GM18498 (cell line): ENCODE measurements at regions not wholly inside any gene's neighbourhood (a gene's known extent, or its start where the extent isn't known, plus 50 kb on each side); places are given as distances from the start of the nearest gene placed in this dataset.
"Not testable (repeated sequence)": the region's sequence is repeated elsewhere in the genome, so short reads cannot be mapped to it uniquely, and the experiment has no call there.

Experiments
- ATAC-seq: cut with Tn5 transposase; IDR thresholded peaks from one replicate; pipeline ENCODE4 v1.9.1; 2021; ENCODE audit warnings: mild to moderate bottlenecking, moderate library complexity; ENCODE audit not compliant: unreplicated experiment

- ATAC-seq: not testable (repeated sequence)
Measured at GRCh38 chr6:86284809-86285480, 642.3 kb upstream of the SYNCRIP start.

GRCh38 chr6:86283596-86283995 lies 640.9 kb upstream of the SYNCRIP start:
- ATAC-seq: not testable (repeated sequence)

- no peak for ATAC-seq
Measured at GRCh38 chr6:86276056-86276455, 633.4 kb upstream of the SYNCRIP start.

DNA sequence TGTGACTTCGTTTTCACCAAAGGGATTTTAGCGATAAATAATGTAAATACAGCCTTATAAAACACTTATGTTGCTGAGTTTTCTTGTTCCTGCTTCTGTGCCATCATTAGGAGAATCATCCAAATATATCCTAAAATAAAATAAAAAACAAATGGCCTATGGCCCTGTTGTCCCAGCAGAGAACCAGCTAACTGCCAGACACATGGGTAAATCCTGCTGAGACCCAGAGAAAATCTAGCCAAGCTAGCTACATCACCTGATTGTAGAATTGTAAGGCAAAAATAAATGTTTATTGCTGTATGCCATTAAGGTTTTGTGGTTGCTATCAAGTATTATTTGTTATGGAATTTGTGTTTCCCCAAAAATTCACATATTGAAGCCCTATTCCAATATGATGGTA lies 631.2 kb upstream of the SYNCRIP start:
- no peak for ATAC-seq

- no peak for ATAC-seq
Measured at GRCh38 chr6:86256615-86257187, 614.0 kb upstream of the SYNCRIP start.

DNA sequence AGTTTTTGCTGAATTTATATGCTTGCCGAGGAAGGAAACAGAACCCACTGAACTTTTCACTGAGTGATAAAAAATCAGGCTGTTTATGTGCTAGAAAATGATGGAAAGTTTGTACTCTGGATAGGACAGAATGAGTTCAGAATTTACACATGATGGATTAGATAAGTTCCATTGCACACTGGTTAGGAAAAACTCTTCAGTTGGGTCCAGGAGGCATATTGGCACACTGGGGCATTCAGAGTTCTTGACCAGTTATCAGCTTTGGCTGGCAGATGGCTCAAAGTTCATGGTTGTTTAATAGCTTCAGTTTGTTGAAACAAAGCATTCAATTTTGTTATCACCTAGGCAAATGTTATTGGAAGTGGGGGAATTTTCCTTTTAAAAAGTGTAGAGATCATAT lies 613.3 kb upstream of the SYNCRIP start:
- no peak for ATAC-seq

- ATAC-seq: no peak
Measured at GRCh38 chr6:86251106-86251505, 608.4 kb upstream of the SYNCRIP start.

DNA sequence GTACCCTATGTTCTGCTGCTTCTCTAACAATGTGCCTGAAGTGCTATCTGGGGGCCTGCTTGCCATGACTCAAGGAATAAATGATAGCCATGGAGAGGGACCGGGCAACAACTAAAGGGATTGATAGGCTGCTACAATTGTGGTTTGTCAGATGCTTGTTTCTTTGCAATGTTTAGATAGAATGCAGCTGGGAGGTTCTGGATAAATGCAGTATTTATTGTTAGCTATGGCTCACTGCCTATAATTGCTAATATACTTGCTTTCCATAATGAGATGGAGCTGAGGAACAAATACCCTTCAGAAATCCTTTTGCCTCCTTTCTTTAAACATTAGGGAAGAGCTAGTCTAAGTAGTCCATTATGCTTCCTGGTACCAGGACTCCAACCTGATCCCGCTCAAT lies 575.2 kb upstream of the SYNCRIP start:
- ATAC-seq: no peak

DNA sequence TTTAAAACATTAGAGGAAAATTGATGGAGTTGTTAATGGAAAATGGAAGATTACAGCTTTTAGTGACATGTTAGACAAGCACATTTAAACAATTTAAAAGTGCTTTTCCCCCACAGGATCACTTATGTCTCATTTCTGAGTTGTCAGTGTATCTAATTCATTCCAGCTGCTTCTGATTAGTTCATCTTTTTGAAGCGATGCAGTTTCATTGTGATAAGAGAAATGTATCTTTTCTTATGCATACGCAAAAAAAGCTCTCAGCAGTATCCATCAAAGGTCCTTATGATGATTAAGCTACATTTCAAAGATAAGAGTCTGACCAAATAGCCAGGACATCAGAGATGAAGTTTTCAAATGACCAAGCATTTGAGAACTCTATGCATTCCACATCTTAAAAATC lies 572.6 kb upstream of the SYNCRIP start:
- ATAC-seq: no peak

DNA sequence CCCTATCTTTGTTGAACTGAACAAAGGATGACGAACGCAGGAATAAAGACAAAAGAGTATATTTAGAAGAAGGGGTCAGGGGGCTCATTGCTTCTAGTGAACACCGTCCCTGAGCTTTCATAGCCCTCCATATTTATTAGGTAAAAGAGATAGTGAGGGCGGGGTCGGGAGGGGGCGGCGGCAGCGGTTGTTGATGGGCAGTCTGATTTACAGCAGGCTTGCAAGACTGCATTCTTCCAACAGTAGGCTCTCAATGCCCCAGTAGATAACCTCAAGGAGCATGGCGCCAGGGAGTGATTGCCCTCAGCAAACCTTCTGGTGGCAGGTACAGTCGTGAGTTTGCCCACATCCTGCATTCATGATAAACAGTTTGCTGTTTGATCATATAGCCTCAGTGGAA lies 563.3 kb upstream of the SYNCRIP start:
- ATAC-seq: no peak

GRCh38 chr6:86203044-86203443 lies 560.4 kb upstream of the SYNCRIP start:
- peak; percentile 63 for ATAC-seq

GRCh38 chr6:86193821-86194220 lies 551.1 kb upstream of the SYNCRIP start:
- no peak for ATAC-seq

GRCh38 chr6:86192123-86192522 lies 549.4 kb upstream of the SYNCRIP start:
- peak; percentile 92 for ATAC-seq

GRCh38 chr6:86175149-86175548 lies 532.5 kb upstream of the SYNCRIP start:
- ATAC-seq: not testable (repeated sequence)

DNA sequence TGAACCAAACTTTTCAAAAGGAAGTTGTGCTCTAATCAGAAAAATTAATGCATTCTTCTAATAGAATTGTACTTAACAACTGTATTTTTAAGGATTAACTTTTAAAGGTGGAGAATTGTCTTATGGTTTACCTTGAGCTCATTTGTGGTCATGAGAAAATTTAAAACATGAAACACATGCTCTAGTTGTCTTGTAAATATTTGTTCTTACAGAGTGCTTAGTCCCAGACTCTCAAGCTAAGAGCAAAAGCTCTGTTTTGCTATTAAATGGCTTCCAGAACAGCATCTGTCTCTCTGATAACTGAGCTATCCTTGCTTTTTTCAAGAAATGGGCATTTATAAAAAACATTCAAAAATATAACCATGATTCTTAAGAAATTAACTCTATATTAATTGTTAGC lies 512.2 kb upstream of the SYNCRIP start:
- no peak for ATAC-seq

DNA sequence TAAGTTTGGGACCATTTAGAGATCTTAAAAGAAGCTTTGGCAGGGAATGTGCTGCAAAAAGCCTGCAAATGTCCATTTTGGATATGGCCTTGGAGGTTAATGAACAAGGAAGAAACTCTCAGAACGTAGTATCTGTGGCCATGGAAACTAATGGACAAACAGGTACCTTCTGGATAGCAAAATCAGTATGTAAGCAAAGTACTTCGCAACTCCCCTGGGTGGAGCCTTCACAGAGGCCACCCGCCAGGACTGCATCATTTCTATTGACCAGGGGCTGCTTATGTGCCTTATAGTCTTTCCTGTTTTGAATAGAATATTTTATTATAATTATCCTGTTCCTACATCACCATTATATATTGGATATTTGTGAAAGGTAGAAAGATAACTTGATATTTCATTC lies 510.8 kb upstream of the SYNCRIP start:
- ATAC-seq: no peak

DNA sequence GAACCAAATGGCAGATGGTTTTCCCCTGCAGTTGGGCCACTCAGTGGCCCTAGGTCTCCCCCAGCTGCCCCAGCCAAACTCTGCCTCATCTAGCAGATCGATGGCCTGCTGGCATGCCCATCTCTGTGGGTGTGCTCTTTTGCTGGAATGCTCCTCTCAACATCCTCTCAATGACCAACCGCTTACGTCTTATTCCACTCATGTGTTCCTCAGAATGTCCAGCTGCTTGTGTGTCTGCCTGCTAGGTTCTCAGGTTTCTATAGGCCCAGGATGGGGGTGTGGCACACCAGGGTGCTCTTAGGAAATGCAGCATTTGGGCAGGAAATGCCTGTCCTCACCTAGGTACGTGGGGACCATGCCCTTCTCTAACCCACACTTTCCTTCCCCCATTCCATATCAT lies 509.9 kb upstream of the SYNCRIP start:
- no peak for ATAC-seq

DNA sequence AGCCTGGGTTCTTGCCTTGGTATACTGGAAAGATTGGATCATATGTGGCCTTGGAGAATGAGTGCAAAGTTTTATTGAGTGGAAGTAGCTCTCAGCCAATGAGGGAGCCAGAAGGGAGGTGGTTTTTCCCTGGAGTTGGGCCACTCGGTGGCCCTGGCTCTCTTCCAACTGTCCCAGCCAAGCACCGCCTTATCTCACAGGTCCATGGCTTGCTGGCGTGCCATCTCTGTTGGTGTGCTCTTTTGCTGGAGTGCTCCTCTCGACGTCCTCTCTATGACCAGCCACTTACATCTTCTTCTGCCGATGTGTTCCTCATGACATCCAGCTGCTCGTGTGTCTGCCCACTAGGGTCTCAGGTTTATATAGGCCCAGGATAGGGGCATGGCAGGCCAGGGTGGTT lies 505.9 kb upstream of the SYNCRIP start:
- ATAC-seq: no peak

GRCh38 chr6:86147859-86148258 lies 505.2 kb upstream of the SYNCRIP start:
- no peak for ATAC-seq

- ATAC-seq: no peak
Measured at GRCh38 chr6:86147311-86147710, 504.6 kb upstream of the SYNCRIP start.

- ATAC-seq: not testable (repeated sequence)
Measured at GRCh38 chr6:86146751-86147150, 504.1 kb upstream of the SYNCRIP start.

DNA sequence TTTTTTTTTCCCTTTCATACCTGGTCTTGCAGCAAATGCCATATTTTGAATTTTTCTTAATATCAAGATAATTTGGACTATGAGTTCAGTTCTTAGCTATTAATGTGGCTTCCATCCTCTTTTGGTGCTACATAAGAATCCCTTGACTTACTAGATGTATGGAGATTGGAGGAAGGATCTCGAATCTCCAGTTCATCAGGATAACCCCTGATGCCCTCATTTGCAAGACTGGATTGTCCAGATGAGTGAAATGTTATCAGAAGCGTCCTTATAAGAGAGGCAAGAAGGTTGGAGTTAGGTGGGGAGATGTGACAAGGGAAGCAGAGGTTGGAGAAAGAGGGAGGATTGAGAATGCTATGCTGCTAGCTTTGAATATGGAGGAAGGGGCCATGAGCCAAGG lies 499.6 kb upstream of the SYNCRIP start:
- no peak for ATAC-seq
